ENCODE measurements at regions not wholly inside any gene's neighbourhood (a gene's known extent, or its start where the extent isn't known, plus 50 kb on each side); places are given as distances from the start of the nearest gene placed in this dataset.
"Not testable (repeated sequence)": the region's sequence is repeated elsewhere in the genome, so short reads cannot be mapped to it uniquely, and the experiment has no call there.

DNA sequence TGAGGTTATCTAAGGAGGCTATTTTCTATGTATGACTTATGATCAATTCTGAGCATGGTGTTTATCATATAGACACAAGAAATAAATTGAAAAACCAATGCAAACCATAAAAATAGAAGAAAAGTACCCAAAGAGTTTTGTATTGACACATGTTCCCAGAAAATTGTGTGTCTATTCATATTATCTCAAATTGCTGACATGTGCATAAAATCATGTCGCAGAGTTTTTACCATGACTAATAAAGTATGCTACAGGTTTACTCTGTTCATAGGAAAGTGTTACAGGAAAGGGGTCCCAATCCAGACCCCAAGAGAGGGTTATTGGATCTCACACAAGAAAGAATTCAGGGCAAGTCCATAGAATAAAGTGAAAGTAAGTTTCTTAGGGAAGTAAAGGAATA lies 290.7 kb upstream of the NRXN1 start:
- no peak for DNase-seq (ENCODE audit: low spot score)

DNA sequence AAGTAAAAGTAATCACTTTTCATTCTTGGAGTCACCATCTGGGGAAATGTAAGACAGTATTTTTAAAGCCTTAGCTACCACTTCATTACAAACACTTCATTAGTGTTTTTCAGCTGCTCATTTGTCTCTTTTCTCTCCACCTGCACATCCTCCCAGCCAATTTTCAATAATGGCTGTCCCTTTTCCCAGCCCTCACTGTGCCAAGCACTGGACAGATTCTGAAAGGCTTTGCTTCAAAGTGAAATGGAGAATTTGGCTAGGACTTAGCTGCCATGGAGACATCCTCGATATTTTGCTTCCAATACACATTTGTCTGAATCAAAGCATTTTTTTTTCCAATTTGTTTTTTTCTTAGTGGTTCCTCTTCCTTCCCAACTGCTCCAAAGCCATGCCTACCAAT lies 272.4 kb upstream of the NRXN1 start:
- no peak for DNase-seq (ENCODE audit: low spot score)

DNA sequence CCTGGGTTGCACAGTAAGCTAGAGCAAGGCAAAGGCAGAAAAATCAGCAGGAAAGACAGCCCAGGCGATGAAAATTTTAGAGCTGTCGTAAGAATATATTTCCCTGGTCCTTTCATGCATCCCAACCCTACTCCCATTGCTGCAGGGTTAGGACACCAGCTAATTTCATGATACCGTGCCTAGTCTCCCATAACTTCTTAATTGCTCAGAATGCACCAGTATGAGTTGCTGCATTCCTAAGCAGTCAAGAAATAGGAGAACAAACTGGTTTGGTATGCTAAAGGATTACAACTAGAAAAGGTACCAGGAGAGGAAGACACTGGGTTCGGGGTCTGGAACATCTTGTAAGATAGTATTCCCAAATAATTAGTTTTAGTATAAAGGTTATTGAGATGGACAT lies 269.4 kb upstream of the NRXN1 start:
- DNase-seq (ENCODE audit: low spot score), result no peak

DNA sequence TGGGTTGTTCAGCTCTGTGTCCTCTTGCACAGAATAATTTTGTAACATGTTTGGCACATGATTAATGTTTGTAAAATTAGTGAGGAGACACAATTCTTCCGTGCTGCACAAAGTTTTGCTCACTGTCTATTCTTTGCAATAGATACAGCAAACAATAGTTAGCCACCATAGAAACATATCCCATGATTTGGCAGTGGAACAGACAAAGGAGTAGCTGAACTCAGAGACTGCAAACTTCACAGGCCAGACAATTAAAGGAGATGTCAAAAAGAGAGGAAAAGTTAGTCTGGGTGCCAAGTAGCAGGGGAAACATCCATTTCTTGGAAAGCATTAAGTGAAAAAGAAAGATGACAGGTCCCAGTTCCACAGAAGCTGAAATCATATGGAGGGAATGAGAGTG lies 267.4 kb upstream of the NRXN1 start:
- DNase-seq (ENCODE audit: low spot score), result no peak

DNA sequence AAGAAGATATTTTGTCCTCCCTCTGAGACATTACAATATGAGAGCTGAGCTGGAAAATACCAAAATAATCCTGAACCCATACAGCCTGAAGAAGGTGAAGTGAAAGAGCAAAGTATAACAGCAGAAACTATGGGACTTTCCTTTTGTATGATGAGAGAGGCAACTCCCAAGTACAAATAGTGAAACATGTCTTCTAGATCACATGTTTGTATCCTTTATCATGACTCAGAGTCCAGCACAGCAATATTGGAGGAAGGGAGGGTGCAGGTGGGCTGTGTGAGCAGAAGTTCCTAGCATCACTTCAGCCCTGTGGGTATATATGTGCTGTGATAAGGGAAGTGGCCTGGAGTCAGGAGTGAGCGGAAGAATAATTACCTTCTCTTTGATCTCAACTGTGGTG lies 265.6 kb upstream of the NRXN1 start:
- no peak for DNase-seq (ENCODE audit: low spot score)

DNA sequence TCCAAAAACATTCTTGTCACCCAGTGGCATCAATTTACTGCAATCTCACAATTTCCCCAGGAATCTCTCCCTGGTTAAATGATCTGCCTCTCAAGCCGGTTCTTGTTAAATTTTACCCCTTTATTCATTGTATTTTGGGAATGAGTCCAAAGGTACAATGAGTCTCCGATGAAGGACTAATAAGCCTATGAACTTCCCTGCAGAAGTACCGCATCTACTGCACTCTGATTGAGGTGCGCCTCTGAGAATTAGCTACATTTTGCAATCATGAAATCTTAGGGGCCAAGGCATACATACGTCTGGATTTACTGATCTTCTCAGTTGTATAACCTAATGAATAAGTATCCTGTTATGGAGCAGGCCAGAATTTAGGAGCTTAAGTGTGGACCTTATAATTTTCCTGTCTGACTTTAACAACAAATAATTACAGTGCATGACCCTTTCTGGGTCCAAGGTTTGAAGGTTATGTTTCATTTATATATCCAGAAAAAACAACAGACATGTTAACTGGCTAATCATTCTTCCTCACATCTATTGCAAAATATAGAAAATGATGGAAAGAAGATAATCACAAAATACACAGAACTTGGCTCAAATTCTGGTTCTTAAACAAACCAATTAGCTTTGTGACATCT lies 261.8 kb upstream of the NRXN1 start:
- DNase-seq (ENCODE audit: low spot score), result no peak

DNA sequence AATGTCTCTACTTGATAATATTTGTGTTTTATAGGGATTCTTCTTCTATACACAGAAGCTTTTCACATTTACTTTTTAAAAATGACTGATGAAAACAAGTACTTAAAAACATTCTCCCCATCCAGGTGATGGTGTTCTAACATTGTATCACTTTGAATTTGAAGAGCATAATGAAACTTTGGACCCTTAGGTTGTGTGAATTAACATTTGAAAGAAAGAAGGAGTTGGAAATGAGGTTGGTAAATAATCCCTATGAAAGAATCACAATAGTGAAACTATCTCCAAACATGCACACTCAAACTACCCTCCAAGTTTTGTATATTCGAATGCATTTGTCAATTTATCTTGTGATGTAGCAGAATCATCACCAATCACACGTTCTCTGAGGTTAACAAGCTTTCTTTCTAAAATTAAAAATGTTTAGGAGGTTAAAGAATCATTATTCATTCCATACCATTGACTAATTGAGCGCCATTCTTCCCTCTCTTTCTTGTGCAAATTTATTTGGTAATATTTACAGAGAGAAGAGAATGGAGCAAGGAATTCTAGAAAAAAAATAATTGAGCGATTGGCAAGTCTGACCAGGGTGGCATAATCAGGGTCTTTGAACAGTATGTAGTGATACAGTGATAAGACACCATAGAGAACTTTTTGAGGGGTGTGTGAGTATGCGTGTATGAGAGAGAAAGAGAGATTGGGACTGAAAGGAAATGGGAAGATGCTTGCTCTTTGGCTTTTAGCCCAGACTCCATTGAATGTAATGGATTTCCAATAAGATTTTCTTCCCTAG lies 260.0 kb upstream of the NRXN1 start:
- no peak for DNase-seq (ENCODE audit: low spot score)

DNA sequence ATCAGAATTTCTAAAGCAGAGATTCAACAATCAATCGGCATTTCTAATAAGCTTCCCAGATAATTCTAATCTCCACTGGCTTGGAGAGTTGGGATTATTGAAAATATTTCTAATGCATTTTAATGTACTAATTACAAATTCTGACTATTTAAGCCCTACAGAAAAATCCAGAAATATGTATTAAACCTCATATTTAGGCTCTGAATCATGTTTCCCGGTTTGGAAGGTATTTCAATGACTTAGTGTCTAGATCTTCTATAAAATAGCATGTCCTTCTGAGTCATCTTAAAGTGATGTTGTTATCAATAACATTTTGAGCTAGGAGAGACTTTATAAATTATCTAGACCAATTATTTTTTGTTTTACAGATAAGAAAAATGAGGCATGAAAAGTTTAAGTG lies 258.8 kb upstream of the NRXN1 start:
- peak; percentile 17 for DNase-seq (ENCODE audit: low spot score)

DNA sequence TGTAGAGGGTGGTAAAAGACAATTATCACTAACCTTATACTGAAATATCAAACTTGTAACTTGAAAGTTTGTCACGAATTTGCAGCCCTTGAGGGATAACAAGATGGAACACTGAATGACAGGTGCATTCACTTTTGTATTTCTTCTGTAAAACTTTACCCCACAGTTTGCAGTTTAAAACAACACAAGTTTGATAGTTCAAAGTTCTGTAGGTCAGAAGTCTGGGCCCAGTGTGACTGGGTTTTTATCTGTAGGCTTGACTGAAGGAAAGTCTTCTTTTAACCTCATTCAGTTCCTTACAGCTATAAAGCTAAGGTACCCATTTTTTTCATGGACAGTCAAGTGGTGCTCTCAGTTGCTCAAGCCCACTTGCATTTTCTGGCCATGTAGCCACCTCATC lies 257.1 kb upstream of the NRXN1 start:
- DNase-seq (ENCODE audit: low spot score), result no peak

DNA sequence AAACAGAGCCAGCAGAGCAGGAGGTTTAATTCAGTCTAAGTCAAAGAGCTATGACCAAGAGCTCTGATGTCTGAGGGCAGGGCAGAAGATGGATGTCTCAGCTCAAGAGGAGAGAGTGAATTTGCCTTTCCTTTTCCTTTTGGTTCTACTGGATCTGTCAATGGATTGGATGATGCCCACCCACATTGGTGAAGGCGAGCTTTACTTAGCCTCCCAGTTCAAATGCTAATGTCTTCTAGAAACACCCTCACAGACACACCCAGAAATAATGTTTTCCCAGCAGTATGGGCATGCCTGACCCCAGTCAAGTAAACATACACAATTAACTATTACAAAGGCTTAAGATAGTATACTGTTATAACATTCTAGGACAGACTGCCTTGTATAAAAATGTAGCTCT lies 236.3 kb upstream of the NRXN1 start:
- DNase-seq (ENCODE audit: low spot score), result no peak

DNA sequence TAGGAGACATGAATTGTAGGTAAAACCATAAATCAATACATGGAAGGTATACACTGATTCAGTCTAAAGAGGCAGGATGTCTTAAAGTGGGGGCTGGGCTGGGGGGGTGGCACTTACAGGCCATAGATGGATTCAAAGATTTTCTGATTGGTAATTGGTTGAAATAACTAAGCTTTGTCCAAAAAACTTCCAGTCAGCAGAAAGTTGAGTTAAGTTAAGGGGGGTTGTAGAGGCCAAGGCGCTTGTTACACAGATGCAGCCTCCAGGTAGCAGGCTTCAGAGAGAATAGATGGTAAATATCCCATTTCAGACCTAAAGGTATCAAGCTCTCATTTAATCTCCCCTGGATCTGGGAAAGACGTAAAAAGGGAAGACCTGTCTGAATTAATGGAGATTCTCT lies 233.6 kb upstream of the NRXN1 start:
- DNase-seq (ENCODE audit: low spot score), result no peak

DNA sequence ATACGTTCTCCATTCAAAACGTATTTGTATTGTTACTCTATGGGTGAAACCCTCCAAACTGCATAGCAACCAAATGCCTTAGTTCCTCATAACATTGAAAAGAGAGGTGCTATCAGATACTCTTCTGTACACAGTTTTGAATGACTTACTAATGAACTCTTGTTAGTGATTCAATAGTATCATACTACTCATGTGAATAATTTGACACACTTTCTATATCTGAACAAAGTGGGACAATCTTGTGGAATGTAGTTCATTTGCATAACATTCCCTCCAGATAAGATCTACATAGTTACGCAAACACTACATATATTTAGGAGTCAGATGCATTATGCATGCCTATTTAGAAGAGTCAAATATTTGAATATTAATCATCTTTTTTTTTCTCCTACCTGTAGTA lies 232.0 kb upstream of the NRXN1 start:
- DNase-seq (ENCODE audit: low spot score), result no peak

DNA sequence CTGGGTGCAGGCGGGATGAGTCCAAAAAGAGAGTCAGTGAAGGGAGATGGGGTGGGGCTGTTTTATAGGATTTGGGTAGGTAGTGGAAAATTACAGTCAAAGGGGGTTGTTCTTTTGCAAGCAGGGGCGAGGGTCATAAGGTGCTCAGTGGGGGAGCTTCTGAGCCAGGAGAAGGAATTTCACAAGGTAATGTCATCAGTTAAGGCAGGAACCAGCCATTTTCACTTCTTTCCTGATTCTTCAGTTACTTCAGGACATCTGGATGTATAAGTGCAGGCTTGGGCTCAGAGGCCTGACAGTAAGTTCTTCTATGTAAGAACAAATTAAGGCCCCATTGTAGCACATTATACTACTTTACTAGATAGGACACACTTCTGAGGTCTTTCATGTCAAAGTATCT lies 231.2 kb upstream of the NRXN1 start:
- DNase-seq (ENCODE audit: low spot score), result not testable (repeated sequence)

DNA sequence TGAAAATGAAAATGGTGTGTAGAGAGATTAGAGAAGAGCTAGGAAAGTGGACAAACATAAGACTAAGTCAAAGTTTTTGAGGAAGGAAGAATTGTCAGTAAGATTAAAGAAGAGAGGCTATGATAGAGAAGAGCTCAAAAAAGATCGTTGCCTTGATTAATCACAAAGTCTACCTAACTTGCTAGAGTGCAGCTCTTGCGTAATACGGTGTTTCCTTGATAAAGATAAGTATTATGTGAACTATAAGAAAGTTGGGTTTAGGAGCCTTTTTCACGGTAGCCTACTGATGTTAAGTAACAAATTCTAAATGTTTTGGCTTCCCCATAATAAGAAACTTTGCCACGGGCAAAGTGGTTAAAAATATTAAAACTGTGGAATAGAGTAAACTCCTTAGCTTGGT lies 226.4 kb upstream of the NRXN1 start:
- DNase-seq (ENCODE audit: low spot score), result no peak

DNA sequence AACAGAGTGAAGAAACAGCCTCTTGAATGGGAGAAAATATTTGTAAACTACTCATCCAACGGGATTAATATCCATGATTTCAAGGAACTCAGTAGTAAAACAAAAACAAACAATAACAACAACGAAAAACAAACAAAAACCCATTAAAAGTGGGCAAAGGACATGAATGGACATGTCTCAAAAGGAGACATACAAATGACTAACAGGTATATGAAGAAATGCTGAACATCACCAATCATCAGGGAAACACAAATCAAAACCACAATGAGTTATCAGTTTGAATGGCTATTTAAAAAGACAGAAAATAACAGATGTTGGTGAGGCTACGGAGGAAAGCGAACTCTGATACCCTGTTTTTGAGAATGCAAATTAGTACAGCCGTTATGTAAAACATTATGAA lies 224.8 kb upstream of the NRXN1 start:
- no peak for DNase-seq (ENCODE audit: low spot score)

DNA sequence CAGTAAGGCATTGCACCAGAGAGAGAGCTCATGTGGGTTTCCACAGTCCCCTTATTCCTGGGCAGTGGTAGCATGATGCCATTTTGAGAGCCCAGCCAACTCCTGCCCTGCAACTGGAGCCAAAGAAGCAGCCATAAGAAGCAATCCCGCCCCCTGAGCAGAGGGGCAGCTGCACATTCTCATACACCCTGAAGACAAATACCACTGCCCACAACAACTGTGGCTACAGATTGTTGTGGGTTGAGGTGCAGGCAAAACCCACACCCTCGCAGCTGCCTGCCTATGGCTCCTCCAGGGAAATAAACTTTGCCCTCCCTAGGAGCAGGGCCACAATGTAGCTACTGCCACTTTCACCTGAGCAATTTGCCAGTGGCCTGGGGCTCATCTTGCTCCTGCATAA lies 219.4 kb upstream of the NRXN1 start:
- no peak for DNase-seq (ENCODE audit: low spot score)

DNA sequence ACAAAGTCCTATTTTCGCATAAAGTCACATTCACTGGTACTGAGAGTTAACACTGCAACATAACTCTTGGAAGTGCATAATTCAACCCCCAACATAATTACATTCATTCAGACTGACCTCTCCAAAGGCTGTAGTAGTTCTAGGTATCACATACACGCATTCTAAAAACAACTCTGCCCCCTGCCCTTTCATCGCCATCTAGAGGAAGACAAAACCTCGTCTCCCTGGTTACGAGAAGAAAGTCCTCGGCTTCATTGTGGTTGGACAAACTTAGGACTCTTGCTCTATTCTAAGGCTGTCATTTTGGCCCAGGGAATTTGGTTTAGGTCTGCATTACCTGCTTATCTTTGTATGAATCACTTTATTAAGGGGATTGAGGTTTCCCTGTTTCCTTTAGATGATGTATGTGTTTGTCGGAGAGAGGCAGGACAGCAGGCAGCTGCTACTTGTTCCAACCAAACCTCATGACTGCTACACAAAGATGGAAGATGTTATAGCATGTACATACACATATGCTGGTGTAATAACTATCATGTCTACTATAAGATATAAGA lies 215.4 kb upstream of the NRXN1 start:
- DNase-seq (ENCODE audit: low spot score), result no peak

DNA sequence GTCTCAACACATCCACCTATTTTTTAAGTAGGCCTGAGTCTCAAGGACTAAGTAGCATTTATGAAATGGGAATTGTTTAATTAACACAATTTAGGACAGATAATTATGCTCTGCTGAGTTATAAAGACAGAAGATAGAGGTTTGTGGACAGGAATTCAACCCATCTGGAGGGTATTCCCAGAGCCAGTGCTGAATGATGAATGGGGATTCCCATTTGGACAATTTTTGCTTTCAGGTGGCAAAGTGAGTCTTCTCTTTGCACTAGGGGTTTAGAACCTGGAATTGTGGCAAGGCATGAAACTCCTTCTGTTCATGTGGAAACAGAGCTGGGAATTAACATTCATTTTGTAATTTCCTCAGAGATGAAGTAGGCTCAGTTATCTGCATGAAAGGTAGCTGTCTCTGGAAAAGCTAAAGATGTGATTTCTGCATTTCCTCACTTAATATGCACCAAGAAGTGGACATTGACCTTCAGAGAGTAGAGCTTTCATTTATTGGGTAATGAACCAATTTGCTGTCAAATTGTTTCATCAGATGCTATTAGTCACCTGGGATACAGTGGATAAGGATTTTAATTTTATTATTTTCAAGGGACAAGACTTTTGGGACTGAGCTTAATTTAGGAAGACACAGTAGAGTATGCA lies 212.1 kb upstream of the NRXN1 start:
- no peak for DNase-seq (ENCODE audit: low spot score)

DNA sequence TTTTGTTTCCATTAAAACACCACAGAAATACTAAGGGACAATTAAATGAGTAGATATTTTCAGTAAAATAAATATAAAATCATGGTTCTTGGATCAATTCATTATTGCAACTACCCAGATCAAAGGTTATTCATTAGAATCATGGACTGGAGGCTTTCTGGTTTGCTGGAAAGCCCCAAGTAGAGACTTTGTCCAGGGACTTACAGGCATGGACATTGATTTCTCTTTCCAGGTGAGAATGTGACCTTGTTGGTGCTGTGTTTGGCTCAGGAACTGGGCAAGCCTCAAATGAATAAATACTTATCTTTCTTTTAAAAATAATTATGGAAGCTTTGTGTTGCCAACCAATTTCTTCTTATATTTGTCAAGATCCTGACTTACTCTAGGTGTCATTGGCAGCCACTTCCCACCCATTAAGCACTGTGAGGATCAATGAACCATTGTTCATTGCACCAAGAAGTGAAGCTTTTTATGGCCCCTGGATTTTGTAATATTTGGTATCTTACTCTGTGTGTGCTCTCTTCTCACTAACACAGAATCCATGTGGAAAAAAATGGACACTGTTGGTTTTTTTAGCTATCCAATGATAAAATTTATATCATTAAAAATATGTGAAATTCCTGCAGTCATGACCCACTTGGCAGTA lies 205.8 kb upstream of the NRXN1 start:
- DNase-seq (ENCODE audit: low spot score), result no peak

DNA sequence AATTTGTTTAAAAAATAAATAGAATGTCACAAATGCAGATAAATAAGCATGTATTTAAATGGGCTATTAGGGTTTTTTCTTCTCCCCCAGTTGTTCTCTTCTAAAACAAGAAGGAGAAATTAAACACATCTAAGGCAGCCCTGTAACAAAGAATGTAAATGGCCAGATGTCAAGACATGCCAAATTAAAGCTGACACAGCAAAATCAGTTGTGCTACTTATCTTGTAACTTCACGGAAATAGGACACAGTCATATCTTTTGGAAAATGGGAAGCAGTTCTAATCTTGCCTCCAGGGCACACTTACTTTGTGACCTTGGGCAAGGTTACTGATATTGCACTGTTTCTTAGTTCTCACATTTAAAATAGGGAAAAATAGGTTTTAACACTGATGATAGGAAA lies 200.1 kb upstream of the NRXN1 start:
- no peak for DNase-seq (ENCODE audit: low spot score)

DNA sequence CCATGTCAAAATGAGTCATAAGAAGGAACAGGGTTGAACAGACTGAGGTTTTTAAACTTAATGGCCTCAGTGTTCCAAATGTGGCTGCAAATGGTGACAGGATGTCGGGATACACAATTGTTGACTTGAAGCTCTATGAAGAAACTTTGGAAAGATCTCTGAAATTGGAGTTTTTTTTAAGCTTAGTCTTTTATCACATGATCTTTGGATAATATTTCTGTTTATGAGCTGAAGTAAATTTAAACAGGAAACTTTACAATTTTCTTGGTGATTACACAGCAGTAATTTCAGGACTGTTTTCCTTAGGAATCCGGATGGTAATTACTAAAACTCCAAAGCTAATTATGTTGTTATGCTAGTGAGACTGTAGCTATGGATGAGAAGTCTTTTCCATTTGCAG lies 199.1 kb upstream of the NRXN1 start:
- peak; percentile 24 for DNase-seq (ENCODE audit: low spot score)

DNA sequence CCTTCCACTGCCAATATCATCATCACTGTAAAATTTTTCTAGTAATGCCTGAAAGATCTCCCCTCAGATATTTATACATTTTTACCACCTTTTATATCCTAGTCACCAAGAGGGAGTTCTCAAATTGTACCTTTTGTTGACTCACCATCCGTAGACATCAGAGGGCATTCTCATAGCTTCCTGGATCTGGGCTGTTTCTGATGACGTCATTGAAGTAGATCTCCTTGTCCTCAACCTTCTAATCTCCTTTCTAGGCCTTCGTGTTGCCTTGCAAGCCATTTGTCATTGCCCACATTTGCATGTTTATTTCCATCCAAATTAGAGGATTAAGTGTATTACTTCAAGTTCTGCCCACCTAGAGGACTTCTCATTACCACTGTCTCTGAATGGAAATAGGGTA lies 193.4 kb upstream of the NRXN1 start:
- peak; percentile 16 for DNase-seq (ENCODE audit: low spot score)

DNA sequence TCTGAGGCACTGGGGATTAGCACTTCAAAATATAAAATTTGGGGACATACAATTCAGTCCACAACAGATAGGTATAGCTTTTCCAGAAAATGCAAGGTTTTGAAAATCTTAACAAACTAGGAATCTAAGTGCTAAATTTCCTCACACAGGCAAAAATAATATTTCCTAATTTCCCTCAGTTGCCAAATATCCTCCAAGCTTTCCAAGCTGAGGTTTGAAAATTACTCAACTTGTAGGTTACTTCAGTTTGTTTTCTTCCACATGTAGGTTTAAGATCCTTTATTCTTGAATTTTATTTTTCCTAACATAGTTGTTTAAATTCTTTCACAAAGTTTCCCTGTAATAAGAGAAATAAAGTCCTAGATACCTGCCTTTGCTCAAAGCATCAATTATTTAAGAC lies 192.9 kb upstream of the NRXN1 start:
- DNase-seq (ENCODE audit: low spot score), result no peak
